OCI-LY1 (cell line): ENCODE measurements at regions not wholly inside any gene's neighbourhood (a gene's known extent, or its start where the extent isn't known, plus 50 kb on each side); places are given as distances from the start of the nearest gene placed in this dataset.

ENCODE experiments used
- H2AFZ ChIP-seq: fragments of 200-600 bp; sonication (generic), shearing (Covaris generic); 2 replicates; pipeline ENCODE4 v1.6.0; 2014; ENCODE audit warnings: antibody characterized with exemption, mild to moderate bottlenecking, low read length
- H3F3A ChIP-seq: fragments of 200-600 bp; sonication (generic), shearing (Covaris generic); 2 replicates; pipeline ENCODE4 v1.6.0; 2014; ENCODE audit warnings: mild to moderate bottlenecking, antibody characterized with exemption, low read length, moderate library complexity; ENCODE audit not compliant: insufficient read depth
- H3K27ac ChIP-seq: fragments of 200-600 bp; sonication (generic); 2 replicates; pipeline ENCODE4 v1.5.1; 2014; ENCODE audit warnings: low read length, mixed run types, mild to moderate bottlenecking, low read depth; ENCODE audit not compliant: poor library complexity, severe bottlenecking
- H3K27me3 ChIP-seq: fragments of 200-600 bp; sonication (generic); 2 replicates; pipeline ENCODE4 v1.6.0; 2014; ENCODE audit warnings: antibody characterized with exemption, mild to moderate bottlenecking, low read length, moderate library complexity; ENCODE audit not compliant: insufficient read depth
- H3K36me3 ChIP-seq: fragments of 200-600 bp; sonication (generic); 2 replicates; pipeline ENCODE4 v1.6.1; 2014; ENCODE audit warnings: mild to moderate bottlenecking, antibody characterized with exemption, low read length, moderate library complexity, mixed read lengths; ENCODE audit not compliant: insufficient read depth
- H3K4me1 ChIP-seq: fragments of 200-600 bp; sonication (generic); 2 replicates; pipeline ENCODE4 v1.5.1; 2014; ENCODE audit warnings: mild to moderate bottlenecking, low read length, moderate library complexity; ENCODE audit not compliant: insufficient read depth, severe bottlenecking
- H3K4me2 ChIP-seq: fragments of 200-600 bp; sonication (generic), shearing (Covaris generic); 2 replicates; pipeline ENCODE4 v1.6.1; 2014; ENCODE audit warnings: low read length
- H3K4me3 ChIP-seq: fragments of 200-600 bp; sonication (generic); 2 replicates; pipeline ENCODE4 v1.5.1; 2014; ENCODE audit warnings: low read length, low read depth, mild to moderate bottlenecking, mixed read lengths; ENCODE audit not compliant: poor library complexity, severe bottlenecking
- H3K79me2 ChIP-seq: fragments of 200-600 bp; shearing (Covaris generic); 2 replicates; pipeline ENCODE4 v1.6.1; 2016; ENCODE audit warnings: mixed run types, low read length, mixed read lengths; ENCODE audit not compliant: insufficient read depth
- H3K9ac ChIP-seq: fragments of 200-600 bp; sonication (generic), shearing (Covaris generic); 2 replicates; pipeline ENCODE4 v1.6.1; 2014; ENCODE audit warnings: mild to moderate bottlenecking, low read length, mixed read lengths
- H3K9me2 ChIP-seq: fragments of 200-600 bp; sonication (generic), shearing (Covaris generic); 2 replicates; pipeline ENCODE4 v1.6.1; 2014; ENCODE audit warnings: low read depth, mild to moderate bottlenecking, low read length, mixed read lengths
- H3K9me3 ChIP-seq: fragments of 200-600 bp; shearing (Covaris generic); 2 replicates; pipeline ENCODE4 v1.6.1; 2014; ENCODE audit warnings: low read length, mixed read lengths
- H4K20me1 ChIP-seq: fragments of 200-600 bp; sonication (generic), shearing (Covaris generic); 2 replicates; pipeline ENCODE4 v1.6.0; 2016; ENCODE audit warnings: mild to moderate bottlenecking, low read length; ENCODE audit not compliant: insufficient read depth
- CTCF ChIP-seq: fragments of 200-600 bp; sonication (generic), shearing (Covaris generic); IDR thresholded peaks from 2 replicates; pipeline ENCODE4 v1.5.1; 2017; ENCODE audit warnings: mild to moderate bottlenecking, antibody characterized with exemption, low read length, moderate library complexity, mixed read lengths
- EZH2 ChIP-seq: fragments of 200-600 bp; sonication (generic), shearing (Covaris generic); IDR thresholded peaks from 2 replicates; pipeline ENCODE4 v1.8.0; 2017; ENCODE audit warnings: borderline replicate concordance, mixed run types, mild to moderate bottlenecking, antibody characterized with exemption, low read length, moderate library complexity, mixed read lengths

GRCh38 chr15:62914461-62915079 lies 128.0 kb upstream of the TPM1 start:
- H3K9ac ChIP-seq: no peak overlapping the region
- no peaks in the 10 kb centered on the region for H3K9me2 ChIP-seq
- TF ChIP-seq CTCF (no peak), EZH2 (no peak)
- H3K79me2 ChIP-seq: no peaks in the 10 kb centered on the region
- H2AFZ ChIP-seq: no peak overlapping the region
- no peak overlapping the region for H3K27ac ChIP-seq
- H3K9me3 ChIP-seq: no peaks in the 10 kb centered on the region
- no peak overlapping the region for H3K4me3 ChIP-seq
- H3K4me1 ChIP-seq: no peaks in the 10 kb centered on the region
- no peaks in the 10 kb centered on the region for H4K20me1 ChIP-seq
- no peak overlapping the region for H3K4me2 ChIP-seq
- no peaks in the 10 kb centered on the region for H3K36me3 ChIP-seq
- peaks cover 3% of the 10 kb centered on the region; the same call in 1 of the 2 replicates for H3K27me3 ChIP-seq
- no peaks in the 10 kb centered on the region for H3F3A ChIP-seq

- no peaks in the 10 kb centered on the region for H3K9me3 ChIP-seq
- H3F3A ChIP-seq: no peaks in the 10 kb centered on the region
- no peak overlapping the region for H3K27ac ChIP-seq
- H3K4me1 ChIP-seq: no peaks in the 10 kb centered on the region
- H3K4me2 ChIP-seq: no peak overlapping the region
- no peaks in the 10 kb centered on the region for H3K9me2 ChIP-seq
- H4K20me1 ChIP-seq: no peaks in the 10 kb centered on the region
- no peak for TF ChIP-seq CTCF
- TF ChIP-seq EZH2: no peak
- no peaks in the 10 kb centered on the region for H3K27me3 ChIP-seq
- H3K4me3 ChIP-seq: no peak overlapping the region
- no peak overlapping the region for H2AFZ ChIP-seq
- no peaks in the 10 kb centered on the region for H3K36me3 ChIP-seq
- no peak overlapping the region for H3K9ac ChIP-seq
- no peaks in the 10 kb centered on the region for H3K79me2 ChIP-seq
Observed at GRCh38 chr15:62920682-62921502, 121.7 kb upstream of the TPM1 start.

GRCh38 chr15:62922514-62922913 lies 120.0 kb upstream of the TPM1 start:
- Histone ChIP-seq H4K20me1 (no peaks in the 10 kb centered on the region), H3K79me2 (no peaks in the 10 kb centered on the region), H3K36me3 (no peaks in the 10 kb centered on the region), H3K9me3 (no peaks in the 10 kb centered on the region), H3K4me3 (no peak overlapping the region), H3K9ac (no peak overlapping the region), H3K27me3 (no peaks in the 10 kb centered on the region), H3K4me1 (no peaks in the 10 kb centered on the region), H2AFZ (no peak overlapping the region), H3F3A (no peaks in the 10 kb centered on the region), H3K27ac (no peak overlapping the region), H3K4me2 (no peak overlapping the region), H3K9me2 (no peaks in the 10 kb centered on the region)
- TF ChIP-seq CTCF (no peak), EZH2 (no peak)
